OCI-LY3 (cell line): ENCODE measurements at regions not wholly inside any gene's neighbourhood (a gene's known extent, or its start where the extent isn't known, plus 50 kb on each side); places are given as distances from the start of the nearest gene placed in this dataset.

Experiments
- CTCF ChIP-seq: fragments of 200-600, 300-600 bp; sonication (generic); IDR thresholded peaks from 2 replicates; pipeline ENCODE4 v1.5.1; 2014; ENCODE audit warnings: antibody characterized with exemption, low read length, low read depth
- EZH2phosphoT487 ChIP-seq: fragments of 200-600 bp; shearing (Covaris generic); IDR thresholded peaks from 2 replicates; pipeline ENCODE4 v1.6.1; 2018; ENCODE audit warnings: antibody characterized with exemption, mixed run types, low read depth

GRCh38 chr3:72421126-72421525, 427.1 kb downstream of the SHQ1 start:
- TF ChIP-seq CTCF (no peak), EZH2phosphoT487 (no peak)
